ENCODE measurements at regions not wholly inside any gene's neighbourhood (a gene's known extent, or its start where the extent isn't known, plus 50 kb on each side); places are given as distances from the start of the nearest gene placed in this dataset.

DNA sequence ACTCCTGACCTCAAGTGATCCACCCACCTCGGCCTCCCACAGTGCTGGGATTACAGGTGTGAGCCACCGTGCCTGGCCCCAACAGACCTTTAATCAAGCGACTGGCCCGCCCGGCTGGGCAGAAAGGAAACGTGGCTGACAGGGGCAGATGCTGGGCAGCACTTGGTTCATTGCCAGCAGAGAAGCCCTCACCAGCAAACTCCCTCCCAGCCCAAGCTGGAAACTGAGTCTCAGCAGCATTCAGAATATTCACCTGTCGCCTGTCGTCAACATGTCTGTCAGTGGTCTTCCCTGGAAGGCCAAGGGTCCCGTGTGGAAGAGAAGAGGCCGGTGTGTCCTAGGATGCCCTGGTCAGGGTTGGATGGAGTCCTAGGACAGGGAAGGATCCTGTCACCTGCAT is 245.0 kb downstream of the TEX29 start:
- TF ChIP-seq, protein P1, sequence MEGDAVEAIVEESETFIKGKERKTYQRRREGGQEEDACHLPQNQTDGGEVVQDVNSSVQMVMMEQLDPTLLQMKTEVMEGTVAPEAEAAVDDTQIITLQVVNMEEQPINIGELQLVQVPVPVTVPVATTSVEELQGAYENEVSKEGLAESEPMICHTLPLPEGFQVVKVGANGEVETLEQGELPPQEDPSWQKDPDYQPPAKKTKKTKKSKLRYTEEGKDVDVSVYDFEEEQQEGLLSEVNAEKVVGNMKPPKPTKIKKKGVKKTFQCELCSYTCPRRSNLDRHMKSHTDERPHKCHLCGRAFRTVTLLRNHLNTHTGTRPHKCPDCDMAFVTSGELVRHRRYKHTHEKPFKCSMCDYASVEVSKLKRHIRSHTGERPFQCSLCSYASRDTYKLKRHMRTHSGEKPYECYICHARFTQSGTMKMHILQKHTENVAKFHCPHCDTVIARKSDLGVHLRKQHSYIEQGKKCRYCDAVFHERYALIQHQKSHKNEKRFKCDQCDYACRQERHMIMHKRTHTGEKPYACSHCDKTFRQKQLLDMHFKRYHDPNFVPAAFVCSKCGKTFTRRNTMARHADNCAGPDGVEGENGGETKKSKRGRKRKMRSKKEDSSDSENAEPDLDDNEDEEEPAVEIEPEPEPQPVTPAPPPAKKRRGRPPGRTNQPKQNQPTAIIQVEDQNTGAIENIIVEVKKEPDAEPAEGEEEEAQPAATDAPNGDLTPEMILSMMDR (IDR thresholded peaks at IDR 0.05; ENCODE audit: extremely low read depth, missing control alignments): no peak
- DNase-seq (ENCODE audit: low spot score): no peak

DNA sequence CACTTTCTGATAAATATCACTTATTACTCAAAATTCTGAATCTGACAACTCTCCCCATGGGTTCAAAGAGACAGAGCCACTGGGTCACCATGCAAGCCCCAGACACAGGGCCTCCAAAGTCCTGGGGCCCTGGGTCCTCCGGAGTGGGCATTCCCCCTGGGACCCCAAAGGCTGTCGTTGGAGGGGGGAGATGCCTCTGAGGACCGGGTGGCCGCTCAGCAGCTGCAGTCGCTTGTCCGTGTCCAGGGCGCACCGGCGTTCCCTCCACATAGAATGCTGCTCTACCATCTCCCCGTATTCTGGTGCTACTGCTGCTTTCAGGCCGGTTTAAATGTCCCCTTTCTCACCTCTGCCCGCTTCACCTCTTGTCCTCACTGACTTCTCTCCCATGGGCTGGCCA is 246.1 kb downstream of the TEX29 start:
- TF ChIP-seq, protein P1 (IDR thresholded peaks at IDR 0.05; ENCODE audit: extremely low read depth, missing control alignments): no peak

DNA sequence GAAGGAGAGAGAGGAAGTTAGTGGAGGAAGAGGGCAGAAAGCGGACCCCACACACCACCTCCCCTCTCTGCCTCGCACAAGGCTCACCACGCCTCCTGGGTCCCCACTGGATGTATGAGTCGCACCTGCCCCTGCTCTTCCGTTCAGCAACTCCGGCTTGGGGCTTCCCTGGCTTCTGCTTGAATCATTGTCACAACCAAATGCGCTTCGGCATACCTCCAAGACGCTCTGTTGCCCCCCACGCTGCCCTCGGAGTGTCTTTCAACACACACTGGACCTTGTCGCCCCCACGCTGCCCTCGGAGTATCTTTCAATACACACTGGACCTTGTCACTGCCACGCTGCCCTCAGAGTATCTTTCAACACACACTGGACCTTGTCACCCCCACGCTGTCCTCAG is 247.2 kb downstream of the TEX29 start:
- TF ChIP-seq, protein P1 (IDR thresholded peaks at IDR 0.05; ENCODE audit: extremely low read depth, missing control alignments): no peak
- DNase-seq (ENCODE audit: low spot score): no peak

More for the DNA sequence above, 246.1 kb downstream of the TEX29 start:
- no peak for DNase-seq (ENCODE audit: low spot score)

DNA sequence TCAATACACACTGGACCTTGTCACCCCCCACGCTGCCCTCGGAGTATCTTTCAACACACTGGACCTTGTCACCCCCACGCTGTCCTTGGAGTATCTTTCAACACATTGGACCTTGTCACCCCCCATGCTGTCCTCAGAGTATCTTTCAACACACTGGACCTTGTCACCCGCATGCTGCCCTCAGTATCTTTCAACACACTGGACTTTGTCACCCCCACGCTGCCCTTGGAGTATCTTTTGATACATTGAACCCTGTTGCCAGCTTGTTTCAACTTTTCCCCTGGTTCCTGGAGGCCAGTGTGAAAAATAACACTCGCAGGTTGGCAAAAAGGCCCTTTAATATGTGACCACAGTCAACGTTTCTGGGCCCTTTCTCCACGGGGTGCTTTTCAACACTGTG is 247.8 kb downstream of the TEX29 start:
- TF ChIP-seq, protein P1 (IDR thresholded peaks at IDR 0.05; ENCODE audit: extremely low read depth, missing control alignments): no peak
- no peak for DNase-seq (ENCODE audit: low spot score)

DNA sequence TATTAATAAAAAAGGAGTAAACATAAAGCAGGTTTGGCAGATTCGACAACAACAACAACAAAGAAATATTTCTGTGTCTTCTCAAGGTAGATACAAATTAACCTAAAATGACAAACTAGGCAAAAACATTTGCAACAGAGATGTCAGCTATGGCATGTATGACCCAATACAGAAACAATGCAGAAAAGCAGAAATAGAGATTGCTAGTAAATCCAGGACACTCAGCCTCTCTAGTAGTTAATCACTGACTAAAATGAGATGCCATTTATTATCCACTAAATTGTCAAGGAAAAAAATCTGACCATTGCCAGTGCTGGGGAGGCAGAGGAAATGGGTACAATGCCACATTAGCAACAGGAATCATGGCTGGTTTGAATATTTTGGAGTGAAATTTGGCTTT is 250.5 kb downstream of the TEX29 start:
- DNase-seq (ENCODE audit: low spot score): no peak
- TF ChIP-seq, protein P1 (IDR thresholded peaks at IDR 0.05; ENCODE audit: extremely low read depth, missing control alignments): no peak

DNA sequence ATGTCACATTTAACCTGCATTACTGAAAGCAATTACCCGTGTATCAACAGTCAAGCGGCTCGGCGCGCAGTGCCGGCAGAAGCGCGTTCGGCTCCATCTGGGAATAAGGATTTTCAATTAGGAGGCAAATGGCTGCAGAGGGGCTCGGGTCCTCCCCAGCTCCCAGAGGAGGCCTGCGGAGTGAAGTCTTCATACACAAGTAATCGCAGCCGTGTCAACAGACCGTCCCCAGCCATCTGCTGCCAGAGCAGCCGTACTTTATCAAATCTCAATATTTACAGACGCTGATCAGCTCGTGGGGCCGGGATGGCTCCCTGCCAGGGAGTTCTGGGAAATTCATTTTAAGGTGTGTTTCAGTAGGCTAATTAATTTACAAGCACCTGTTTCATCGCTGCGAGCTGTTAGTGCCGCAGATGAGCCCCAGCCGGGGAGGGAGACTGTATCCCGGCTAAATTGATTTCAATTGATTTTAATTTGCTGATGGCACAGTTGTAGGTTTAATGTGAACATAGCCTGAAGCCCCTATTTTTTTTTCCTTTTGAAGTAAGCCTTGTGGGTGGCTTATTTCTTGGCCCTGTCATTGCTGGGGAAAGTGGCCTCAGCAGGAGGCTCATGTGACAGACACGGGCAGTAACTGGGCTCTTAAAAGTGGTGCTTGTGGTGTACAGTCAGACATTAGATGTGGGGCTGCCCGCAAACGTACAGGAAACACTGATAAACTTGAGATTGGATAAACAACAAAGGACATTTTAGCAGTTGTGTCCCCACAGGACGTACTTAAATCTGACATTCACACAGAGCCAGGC is 252.7 kb downstream of the TEX29 start:
- TF ChIP-seq, protein P1 (IDR thresholded peaks at IDR 0.05; ENCODE audit: extremely low read depth, missing control alignments): no peak
- DNase-seq (ENCODE audit: low spot score): no peak

DNA sequence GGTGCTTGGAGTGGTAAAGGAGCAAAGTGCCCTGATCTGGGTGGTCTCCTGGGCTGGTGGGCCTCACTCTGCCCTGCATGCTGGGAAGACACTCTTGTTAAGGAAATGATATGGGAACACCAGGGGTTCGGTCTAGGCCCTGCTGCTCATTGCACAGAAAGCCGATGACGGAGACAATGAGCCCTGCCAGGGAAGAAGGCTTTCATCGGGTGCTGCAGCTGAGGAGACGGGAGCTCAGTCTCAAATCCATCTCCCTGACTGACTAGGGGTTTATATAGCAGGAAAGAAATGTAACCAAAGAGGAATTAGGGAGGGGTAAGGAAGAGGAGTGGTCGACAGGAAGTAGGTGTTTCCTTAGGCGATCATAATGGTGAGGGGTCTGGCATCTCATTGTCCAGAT is 253.4 kb downstream of the TEX29 start:
- TF ChIP-seq, protein P1 (IDR thresholded peaks at IDR 0.05; ENCODE audit: extremely low read depth, missing control alignments): no peak
- no peak for DNase-seq (ENCODE audit: low spot score)
